ENCODE measurements at regions not wholly inside any gene's neighbourhood (a gene's known extent, or its start where the extent isn't known, plus 50 kb on each side); places are given as distances from the start of the nearest gene placed in this dataset.

DNA sequence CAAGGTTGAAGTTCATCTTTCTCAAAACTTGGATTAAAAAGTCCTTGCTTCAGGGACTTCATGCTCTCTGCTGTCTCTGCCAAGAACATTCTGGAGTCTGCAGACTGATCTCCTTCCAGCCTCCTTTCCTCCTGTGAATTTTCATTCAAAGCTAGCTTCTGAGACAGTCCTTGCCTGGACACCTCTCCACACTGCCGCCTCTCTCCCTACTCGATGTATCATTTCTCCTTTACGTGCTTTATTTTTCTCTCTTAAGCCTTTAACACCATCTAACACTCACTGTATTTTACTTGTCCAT is 238.8 kb downstream of the COL4A1 start:
- TF ChIP-seq, protein P1, sequence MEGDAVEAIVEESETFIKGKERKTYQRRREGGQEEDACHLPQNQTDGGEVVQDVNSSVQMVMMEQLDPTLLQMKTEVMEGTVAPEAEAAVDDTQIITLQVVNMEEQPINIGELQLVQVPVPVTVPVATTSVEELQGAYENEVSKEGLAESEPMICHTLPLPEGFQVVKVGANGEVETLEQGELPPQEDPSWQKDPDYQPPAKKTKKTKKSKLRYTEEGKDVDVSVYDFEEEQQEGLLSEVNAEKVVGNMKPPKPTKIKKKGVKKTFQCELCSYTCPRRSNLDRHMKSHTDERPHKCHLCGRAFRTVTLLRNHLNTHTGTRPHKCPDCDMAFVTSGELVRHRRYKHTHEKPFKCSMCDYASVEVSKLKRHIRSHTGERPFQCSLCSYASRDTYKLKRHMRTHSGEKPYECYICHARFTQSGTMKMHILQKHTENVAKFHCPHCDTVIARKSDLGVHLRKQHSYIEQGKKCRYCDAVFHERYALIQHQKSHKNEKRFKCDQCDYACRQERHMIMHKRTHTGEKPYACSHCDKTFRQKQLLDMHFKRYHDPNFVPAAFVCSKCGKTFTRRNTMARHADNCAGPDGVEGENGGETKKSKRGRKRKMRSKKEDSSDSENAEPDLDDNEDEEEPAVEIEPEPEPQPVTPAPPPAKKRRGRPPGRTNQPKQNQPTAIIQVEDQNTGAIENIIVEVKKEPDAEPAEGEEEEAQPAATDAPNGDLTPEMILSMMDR (conservative IDR thresholded peaks at IDR 0.05): no peak
- H3K27ac ChIP-seq: no peak overlapping the region

DNA sequence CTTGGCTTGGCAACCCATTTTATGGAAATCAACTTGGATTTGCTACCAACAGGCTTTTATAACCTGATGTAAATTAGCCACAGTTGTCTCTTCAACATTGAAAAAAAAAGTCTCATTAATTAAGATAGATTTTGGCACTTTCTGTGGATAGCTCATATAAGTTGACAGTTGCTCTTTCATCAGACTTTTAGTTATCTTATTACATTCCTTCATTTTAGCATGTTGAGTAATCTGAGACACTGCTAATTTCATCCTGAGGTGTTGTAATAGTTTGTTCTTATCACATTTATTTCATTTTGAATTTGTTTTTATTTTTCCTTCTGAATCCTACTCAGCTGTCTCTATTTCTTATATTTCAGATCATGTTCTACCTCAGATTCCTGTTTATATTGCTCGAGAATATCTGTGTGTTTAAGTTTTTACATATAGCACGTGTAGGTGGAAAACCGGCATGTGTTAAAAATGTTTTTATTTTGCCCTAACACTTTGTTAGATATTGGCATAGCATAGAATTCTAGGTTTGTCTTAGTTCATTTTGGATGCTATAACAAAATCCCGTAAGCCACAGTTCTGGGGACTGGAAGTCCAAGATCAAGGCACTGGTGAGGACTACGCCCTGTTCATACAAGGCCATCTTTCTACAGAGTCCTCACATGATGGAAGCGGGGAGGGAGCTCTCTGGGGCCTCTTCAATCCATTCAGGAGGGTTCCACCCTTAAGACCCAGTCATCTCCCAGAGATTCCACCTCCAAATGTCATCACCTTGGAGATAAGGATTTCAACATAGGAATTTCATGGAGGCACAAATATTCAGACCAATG is 239.4 kb downstream of the COL4A1 start:
- TF ChIP-seq, protein P1 (conservative IDR thresholded peaks at IDR 0.05): no peak
- H3K27ac ChIP-seq: no peak overlapping the region

DNA sequence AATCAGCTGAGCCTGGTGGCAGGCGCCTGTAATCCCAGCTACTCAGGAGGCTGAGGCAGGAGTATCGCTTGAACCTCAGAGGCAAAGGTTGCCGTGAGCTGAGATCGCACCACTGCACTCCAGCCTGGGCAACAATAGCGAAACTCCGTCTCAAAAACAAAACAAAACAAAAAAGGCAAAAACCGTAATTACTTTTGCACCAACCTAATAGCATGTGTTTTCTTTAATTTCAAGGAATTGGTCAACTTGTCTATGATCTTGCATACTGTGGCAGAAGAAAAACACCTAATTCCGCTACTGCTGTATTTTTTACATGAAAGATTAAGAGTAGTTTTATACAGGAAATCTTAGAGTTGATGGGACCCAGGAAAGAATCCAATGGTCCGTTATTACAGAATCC is 241.2 kb downstream of the COL4A1 start:
- H3K27ac ChIP-seq: no peak overlapping the region
- TF ChIP-seq, protein P1 (conservative IDR thresholded peaks at IDR 0.05): no peak

DNA sequence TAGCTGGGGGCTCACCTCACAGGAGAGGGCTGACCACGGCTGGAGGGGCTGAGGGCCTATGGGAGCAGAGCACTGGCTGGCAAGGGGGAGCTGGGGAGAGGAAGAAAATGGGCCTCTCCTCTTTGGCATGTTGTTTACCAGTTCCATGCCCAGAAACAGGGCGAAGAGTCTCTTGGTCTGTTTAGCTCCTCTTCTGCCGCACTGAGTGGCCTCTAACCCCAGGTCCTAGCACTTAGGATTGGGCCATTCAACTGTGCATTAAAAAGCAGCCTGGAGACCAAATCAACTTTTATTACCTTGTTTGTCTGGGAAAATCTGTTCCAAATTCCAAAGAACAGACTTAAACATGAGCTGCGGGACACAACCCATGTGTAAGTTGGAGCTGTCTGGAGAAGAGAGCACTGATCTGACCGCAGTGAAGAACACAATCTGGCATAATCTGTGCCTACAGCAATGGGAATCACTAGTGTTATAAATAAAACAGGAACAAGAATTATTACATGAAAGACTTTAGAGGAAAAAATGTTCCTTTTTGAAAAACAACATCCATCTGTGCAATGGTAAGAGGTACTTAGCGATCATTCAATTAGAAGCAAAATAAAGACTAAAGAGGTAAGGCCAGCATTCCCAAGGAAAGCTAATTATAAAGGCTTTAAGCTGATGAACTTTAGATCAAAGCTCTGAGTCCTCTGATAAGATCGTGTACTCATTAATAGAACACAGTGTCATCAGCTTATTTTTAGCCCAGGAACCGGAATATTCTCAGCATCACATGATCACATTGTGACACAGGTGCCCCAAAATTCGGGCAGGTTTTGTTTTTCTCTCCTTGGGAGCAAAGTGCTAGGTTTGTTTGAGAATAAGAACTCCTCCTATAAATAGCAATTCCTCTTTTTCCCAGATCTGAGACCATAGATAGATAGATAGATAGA is 243.2 kb downstream of the COL4A1 start:
- H3K27ac ChIP-seq: peak overlapping the region; percentile 6; the same call in 1 of the 2 replicates
- TF ChIP-seq, protein P1 (conservative IDR thresholded peaks at IDR 0.05): 0 out of 2 replicates have a peak, but pooled peaks have one; percentile 5

DNA sequence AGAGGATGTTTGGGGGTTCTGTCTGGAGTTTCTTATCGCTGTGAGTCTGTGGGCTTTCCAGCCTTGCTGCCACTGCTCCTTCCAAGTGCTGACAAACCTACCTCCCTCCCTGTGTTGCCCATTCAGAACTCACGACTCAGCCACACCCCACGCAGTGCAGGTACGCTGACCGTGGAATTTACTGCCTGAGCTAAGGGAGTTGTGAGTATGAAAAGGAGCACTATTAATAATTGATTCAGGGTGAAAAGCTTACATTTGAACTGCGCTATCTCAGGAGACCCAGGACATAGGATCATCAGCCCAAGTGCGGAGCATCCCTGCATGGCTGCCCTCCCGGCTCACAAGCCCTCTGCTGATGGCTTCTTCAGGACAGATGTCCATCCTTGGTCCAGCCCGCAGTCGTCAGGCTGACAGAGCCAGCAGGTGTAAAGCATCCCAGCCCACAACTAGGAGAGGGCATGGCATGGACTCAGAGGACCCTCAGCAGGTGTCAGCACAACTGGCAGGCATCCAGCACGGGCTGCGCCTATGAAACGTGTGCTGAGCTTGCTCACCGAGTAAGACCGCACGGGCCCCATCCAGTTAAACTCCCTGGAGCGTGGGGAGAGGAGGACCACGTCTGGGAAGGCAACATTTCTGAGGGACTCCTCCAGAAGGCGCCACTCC is 244.0 kb downstream of the COL4A1 start:
- no peak overlapping the region; the same call in 1 of the 2 replicates for H3K27ac ChIP-seq
- TF ChIP-seq, protein P1 (conservative IDR thresholded peaks at IDR 0.05): no peak

DNA sequence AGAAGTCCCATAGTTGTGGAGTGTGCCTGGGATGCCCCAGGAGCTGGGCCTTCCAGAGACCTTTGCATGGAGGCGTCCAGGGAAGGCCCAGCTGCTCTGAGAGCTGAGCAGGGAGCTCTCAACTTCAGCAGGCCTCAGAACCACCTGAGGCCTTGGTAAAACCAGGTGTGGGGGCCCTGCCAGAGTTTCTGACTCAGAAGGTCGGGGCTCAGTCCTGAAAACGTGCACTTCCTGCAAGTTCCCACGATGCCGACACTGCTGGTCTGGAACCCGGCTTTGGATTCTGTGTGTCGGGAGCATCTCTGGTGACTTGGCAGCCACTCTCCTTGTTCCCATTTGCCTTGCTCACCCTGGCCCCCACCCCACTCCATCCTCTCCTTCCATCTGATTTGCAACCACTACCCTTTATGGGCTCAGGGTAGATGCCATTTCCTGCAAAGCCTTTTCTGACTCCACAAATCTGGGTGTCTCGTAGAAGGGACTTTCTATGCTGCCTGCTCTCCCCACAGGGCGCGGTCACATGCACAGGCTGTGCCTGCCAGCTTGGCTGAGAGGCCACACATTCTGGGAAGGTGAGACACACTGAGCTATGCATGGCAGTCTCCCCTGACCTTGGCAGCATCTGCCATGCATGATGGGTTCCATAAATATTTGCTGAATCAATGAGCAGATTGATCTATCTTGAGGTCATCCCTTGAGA is 244.7 kb downstream of the COL4A1 start:
- TF ChIP-seq, protein P1 (conservative IDR thresholded peaks at IDR 0.05): no peak
- H3K27ac ChIP-seq: no peak overlapping the region

Data from VCaP (cell line).